CMK (cell line): ENCODE measurements at regions not wholly inside any gene's neighbourhood (a gene's known extent, or its start where the extent isn't known, plus 50 kb on each side); places are given as distances from the start of the nearest gene placed in this dataset.
A peak's percentile ranks its signal among the peaks of the same experiment; 100 is the strongest.
"Not testable (repeated sequence)": the region's sequence is repeated elsewhere in the genome, so short reads cannot be mapped to it uniquely, and the experiment has no call there.

Experiments
- DNase-seq: peaks from one replicate; pipeline ENCODE4 v3.0.0-alpha.2; 2010; ENCODE audit warnings: low read depth

GRCh38 chr12:38384816-38385378 lies 68.3 kb downstream of the ALG10B start:
- DNase-seq: peak; percentile 15

DNA sequence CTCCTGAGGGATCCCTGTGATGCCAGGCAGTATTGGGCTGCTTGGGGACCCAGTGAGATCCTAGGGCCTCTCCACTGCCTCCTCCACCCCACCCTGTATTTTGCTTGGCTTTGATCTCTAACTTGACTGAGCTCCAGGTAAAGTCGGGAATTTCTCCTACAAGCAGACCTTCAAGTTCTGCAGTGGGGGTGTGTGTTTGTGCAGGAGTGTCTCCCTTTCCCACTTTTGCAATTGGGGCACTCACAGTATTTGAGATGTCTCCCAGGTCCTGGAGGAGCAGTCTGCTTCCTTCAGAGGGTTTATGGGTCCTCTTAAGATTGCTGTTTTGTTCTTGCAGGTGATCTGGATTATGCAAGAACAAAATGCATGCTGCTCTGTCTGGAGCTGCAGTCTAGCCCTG lies 68.9 kb downstream of the ALG10B start:
- DNase-seq: no peak

- DNase-seq: no peak
Observed at GRCh38 chr12:38386205-38386985, 69.8 kb downstream of the ALG10B start.

- no peak for DNase-seq
Observed at GRCh38 chr12:38389614-38390013, 73.0 kb downstream of the ALG10B start.

GRCh38 chr12:38391007-38391406 lies 74.4 kb downstream of the ALG10B start:
- no peak for DNase-seq

- DNase-seq: no peak
Observed at GRCh38 chr12:38392554-38393144, 76.1 kb downstream of the ALG10B start.

DNA sequence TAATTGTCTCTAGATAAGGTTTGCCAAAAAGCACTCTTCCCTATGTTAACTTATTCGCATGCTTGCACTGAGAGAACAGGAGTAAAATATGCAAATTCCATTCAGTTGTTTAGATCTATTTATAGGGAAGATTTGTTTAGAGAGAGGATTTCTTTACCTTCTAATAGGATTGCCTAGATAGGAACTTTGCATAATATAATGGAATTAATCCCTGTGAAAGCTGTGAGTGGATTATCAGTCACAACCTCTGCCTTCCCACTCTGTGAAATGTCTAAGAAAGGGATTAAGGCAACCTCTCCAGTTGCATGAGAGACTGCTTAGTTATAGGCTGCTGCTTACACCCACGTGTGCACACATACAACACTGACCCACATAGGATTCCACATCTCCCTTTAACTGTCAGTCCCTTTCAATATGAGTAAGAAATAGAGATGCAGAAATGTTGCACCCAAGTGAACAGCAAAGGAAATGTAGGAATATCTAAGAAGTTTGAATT lies 83.2 kb downstream of the ALG10B start:
- no peak for DNase-seq

- DNase-seq: no peak
Observed at GRCh38 chr12:38402811-38403210, 86.2 kb downstream of the ALG10B start.

DNA sequence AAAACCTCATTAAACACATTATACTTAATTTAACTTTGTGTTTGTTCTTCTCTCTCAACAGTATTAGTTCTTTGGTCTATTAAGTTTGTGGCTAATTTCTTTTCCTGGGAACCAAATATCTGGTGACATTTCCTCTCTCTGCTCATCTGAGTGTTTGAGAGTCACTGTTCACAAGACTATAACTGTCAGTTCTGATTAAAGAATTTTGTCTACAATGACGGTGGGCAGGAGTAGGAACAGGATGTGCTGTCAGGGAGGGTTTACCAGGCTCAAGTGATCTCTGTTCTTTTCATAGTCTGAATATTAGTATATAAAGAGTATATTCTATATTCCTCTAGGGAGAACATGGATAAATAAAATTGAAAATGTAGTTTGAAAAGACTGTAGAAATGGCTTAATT lies 92.9 kb downstream of the ALG10B start:
- no peak for DNase-seq

DNA sequence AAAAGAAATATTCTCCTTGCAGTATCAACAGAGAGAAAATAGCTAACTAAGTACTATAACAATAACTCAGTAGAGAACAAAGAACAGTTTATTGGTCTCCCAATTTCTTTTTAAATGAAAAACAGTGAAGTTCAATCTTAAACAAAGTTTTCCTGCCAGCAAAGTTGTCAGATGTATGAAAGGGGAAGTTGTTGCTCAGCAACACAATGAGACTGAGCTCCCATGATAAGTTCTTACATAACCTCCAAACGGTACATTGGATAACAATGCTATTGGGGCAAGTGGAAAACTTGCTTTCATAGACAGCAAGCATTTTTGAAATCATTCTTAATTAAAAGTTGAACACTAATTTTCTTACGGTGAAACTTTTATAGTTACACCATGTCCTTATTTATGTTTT lies 94.9 kb downstream of the ALG10B start:
- DNase-seq: no peak

GRCh38 chr12:38411946-38412345 lies 95.4 kb downstream of the ALG10B start:
- DNase-seq: no peak

- no peak for DNase-seq
Observed at GRCh38 chr12:38417101-38417500, 100.5 kb downstream of the ALG10B start.

GRCh38 chr12:38424436-38424835 lies 107.9 kb downstream of the ALG10B start:
- DNase-seq: no peak

DNA sequence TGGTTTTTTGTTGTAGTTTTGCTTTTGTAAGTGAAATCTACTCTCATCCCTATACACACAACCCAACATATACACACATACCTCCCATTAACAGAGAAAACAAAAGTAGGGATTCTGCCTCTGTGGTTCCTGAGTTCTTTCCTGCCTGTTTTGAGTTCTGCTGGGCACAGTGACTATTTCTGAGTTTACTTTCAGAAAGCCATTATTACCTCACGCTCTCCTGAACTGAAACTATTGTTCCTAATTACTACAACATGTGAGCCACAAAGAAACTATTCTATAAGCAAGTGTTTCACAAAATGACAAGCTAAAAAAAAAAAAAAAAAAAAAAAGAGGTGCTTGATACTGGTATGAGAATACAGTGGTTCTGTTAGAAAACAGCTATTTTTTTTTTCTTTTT lies 110.9 kb downstream of the ALG10B start:
- no peak for DNase-seq

- DNase-seq: no peak
Observed at GRCh38 chr12:38431921-38432320, 115.3 kb downstream of the ALG10B start.

DNA sequence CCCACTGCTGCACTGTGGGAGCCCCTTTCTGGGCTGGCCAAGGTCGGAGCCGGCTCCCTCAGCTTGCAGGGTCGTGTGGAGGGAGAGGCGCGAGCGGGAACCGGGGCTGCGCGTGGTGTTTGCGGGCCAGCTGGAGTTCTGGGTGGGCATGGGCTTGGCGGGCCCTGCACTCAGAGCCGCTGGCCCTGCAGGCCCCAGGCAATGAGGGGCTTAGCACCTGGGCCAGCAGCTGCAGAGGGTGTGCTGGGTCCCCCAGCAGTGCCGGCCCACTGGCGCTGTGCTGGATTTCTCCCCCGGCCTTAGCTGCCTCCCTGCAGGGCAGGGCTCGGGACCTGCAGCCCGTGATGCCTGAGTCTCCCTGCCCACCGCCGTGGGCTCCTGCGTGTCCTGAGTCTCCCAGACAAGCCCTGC lies 125.3 kb downstream of the ALG10B start:
- not testable (repeated sequence) for DNase-seq

DNA sequence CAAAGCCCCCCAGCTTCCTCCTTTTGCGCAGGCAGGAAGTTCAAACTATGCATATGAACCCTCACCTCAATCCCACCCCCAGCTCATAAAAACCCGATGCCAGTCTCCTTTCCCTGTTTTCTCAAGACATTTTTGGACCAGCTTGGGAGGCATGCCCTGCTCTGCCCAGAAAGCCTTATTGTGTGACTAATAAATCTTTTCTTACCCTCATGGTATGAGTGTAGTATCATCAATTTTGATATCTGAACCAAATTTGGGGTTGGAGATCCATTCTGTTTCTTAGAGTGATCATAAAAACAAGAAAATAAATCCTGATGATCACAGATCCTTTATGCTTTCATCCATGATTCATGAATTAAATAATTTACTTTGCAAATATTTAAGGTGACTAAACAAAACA lies 128.5 kb downstream of the ALG10B start:
- no peak for DNase-seq

GRCh38 chr12:38448991-38449390 lies 132.4 kb downstream of the ALG10B start:
- DNase-seq: no peak

- no peak for DNase-seq
Observed at GRCh38 chr12:38456537-38457120, 140.1 kb downstream of the ALG10B start.

GRCh38 chr12:38465020-38465419 lies 148.4 kb downstream of the ALG10B start:
- DNase-seq: no peak

GRCh38 chr12:38469715-38470114 lies 153.1 kb downstream of the ALG10B start:
- no peak for DNase-seq

GRCh38 chr12:38477340-38478090 lies 160.9 kb downstream of the ALG10B start:
- no peak for DNase-seq
